ENCODE measurements at regions not wholly inside any gene's neighbourhood (a gene's known extent, or its start where the extent isn't known, plus 50 kb on each side); places are given as distances from the start of the nearest gene placed in this dataset.

- no peak for TF ChIP-seq CTCF (IDR thresholded peaks at IDR 0.05; ENCODE audit: control insufficient read depth, insufficient read depth, low read depth, low read length, missing control alignments)
- peak; percentile 69 for DNase-seq (ENCODE audit: low read depth)
These were observed 75.2 kb upstream of the UBL3 start for GRCh38 chr13:29925457-29926097.

GRCh38 chr13:29924482-29925350 is 74.3 kb upstream of the UBL3 start:
- H3K4me3 ChIP-seq (ENCODE audit: control insufficient read depth, low read depth, low read length), result no peak overlapping the region
- no peak for TF ChIP-seq CTCF (IDR thresholded peaks at IDR 0.05; ENCODE audit: control insufficient read depth, insufficient read depth, low read depth, low read length, missing control alignments)
- DNase-seq (ENCODE audit: low read depth), result peak; percentile 29

More at GRCh38 chr13:29925457-29926097, 75.2 kb upstream of the UBL3 start:
- no peak overlapping the region for H3K4me3 ChIP-seq (ENCODE audit: control insufficient read depth, low read depth, low read length)

GRCh38 chr13:29923554-29924481 is 73.4 kb upstream of the UBL3 start:
- DNase-seq (ENCODE audit: low read depth), result peak; percentile 96
- no peak overlapping the region for H3K4me3 ChIP-seq (ENCODE audit: control insufficient read depth, low read depth, low read length)
- TF ChIP-seq CTCF (IDR thresholded peaks at IDR 0.05; ENCODE audit: control insufficient read depth, insufficient read depth, low read depth, low read length, missing control alignments), result peak; percentile 93

GRCh38 chr13:29922896-29923295 is 72.5 kb upstream of the UBL3 start:
- no peak for TF ChIP-seq CTCF (IDR thresholded peaks at IDR 0.05; ENCODE audit: control insufficient read depth, insufficient read depth, low read depth, low read length, missing control alignments)
- DNase-seq (ENCODE audit: low read depth), result no peak
- no peak overlapping the region for H3K4me3 ChIP-seq (ENCODE audit: control insufficient read depth, low read depth, low read length)

- no peak for TF ChIP-seq CTCF (IDR thresholded peaks at IDR 0.05; ENCODE audit: control insufficient read depth, insufficient read depth, low read depth, low read length, missing control alignments)
- H3K4me3 ChIP-seq (ENCODE audit: control insufficient read depth, low read depth, low read length), result no peak overlapping the region
- DNase-seq (ENCODE audit: low read depth), result no peak
These were observed 71.9 kb upstream of the UBL3 start for GRCh38 chr13:29922281-29922821.

GRCh38 chr13:29921542-29921941 is 71.1 kb upstream of the UBL3 start:
- no peak overlapping the region for H3K4me3 ChIP-seq (ENCODE audit: control insufficient read depth, low read depth, low read length)
- no peak for DNase-seq (ENCODE audit: low read depth)
- TF ChIP-seq CTCF (IDR thresholded peaks at IDR 0.05; ENCODE audit: control insufficient read depth, insufficient read depth, low read depth, low read length, missing control alignments), result no peak
